Adrenal gland (tissue), 5 donors: ENCODE measurements at regions not wholly inside any gene's neighbourhood (a gene's known extent, or its start where the extent isn't known, plus 50 kb on each side); places are given as distances from the start of the nearest gene placed in this dataset.

ENCODE experiments used
- CTCF ChIP-seq, 6 experiments: fragments of 450-650 bp in 4 of 6; fragments of 200-600 bp in 2 of 6; sonication (generic) in 1 of 6; IDR thresholded peaks; 1 replicate in 5 of 6; 2 replicates in 1 of 6; pipeline versions ENCODE4 v1.5.1 to v1.8.0; 2016 to 2021; ENCODE audit warnings: antibody characterized with exemption in 6 of 6, mild to moderate bottlenecking in 2 of 6, moderate library complexity in 1 of 6
- POLR2A ChIP-seq, 2 donors: fragments of 450-650 bp; IDR thresholded peaks; one replicate each; pipeline ENCODE4 v1.6.1; 2017; ENCODE audit warnings: antibody characterized with exemption in 2 of 2, mild to moderate bottlenecking in 2 of 2, moderate library complexity in 1 of 2
- donor health status: DM: no; HTN: no; CAD: no.

GRCh38 chr3:6697285-6697684 lies 163.6 kb upstream of the GRM7 start:
- TF ChIP-seq CTCF (IDR thresholded peaks at IDR 0.05) (no peak), POLR2A (IDR thresholded peaks at IDR 0.05) (no peak)
